Kidney capillary endothelial cell (primary cell): ENCODE measurements at regions not wholly inside any gene's neighbourhood (a gene's known extent, or its start where the extent isn't known, plus 50 kb on each side); places are given as distances from the start of the nearest gene placed in this dataset.

ENCODE experiments used
- DNase-seq: peaks from one replicate; pipeline ENCODE4 v3.0.0-alpha.2; 2018; ENCODE audit warnings: low spot score

DNA sequence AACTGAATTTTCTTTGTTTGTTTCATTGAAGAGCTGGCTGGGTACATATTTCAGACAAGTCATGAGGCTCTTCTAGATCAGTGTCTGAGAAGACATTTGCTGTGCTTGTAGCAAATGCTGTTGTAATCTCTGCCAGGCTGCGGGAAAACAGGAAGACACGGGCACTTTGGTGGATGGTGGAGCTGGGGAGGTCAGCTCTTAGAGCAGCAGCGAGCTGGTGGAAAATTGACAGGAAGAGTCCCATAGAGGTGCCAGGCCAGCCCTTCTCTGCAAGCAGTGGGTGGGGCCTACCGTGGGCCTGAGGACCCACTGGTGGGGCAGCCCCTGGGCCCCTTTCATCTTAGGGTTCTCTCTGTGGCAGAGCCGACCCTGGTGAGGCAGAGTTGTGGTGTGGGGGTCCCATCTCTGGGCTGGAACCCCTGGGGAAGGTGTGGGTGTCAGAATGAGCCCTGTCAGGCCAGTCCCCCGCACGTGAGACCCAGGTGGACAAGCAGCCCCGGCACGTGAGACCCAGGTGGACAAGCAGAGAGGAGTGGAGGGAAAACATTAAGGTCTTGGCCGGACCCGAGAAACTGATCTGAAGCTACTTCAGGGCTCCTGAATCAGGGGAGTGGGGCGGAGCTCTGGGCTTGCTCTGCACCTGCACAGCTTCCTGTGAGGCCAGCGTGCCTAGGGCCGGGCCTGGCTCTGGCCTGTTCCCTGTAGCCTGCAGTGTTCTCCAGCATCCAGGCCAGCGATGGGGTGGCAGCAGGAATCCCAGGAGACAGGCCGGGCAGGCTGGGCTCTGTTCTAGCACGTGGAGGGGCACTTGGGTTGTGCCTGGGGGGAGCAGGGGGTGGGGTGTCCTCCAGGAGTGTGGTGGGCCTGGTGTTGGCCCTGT is 273.5 kb upstream of the HDAC4 start:
- no peak for DNase-seq

DNA sequence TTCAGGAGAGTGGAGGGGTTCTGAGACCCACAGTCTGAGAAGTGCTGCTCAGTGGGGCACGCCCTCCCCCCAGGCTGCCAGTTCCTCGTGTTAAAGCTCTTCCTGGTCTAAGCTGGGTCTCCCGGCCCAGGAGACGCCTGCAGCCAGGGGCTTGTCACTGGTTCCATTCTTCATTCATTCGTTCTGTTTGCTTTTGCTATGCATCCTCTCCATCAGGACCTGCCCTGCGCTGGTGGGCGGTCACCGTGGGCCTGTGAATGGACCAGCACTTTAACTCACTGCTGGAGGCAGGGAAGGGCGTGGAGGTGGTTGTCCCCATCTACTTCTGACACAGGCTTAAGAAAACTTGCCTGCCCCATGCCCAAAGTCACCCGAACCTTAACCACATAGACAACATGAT is 272.8 kb upstream of the HDAC4 start:
- no peak for DNase-seq

DNA sequence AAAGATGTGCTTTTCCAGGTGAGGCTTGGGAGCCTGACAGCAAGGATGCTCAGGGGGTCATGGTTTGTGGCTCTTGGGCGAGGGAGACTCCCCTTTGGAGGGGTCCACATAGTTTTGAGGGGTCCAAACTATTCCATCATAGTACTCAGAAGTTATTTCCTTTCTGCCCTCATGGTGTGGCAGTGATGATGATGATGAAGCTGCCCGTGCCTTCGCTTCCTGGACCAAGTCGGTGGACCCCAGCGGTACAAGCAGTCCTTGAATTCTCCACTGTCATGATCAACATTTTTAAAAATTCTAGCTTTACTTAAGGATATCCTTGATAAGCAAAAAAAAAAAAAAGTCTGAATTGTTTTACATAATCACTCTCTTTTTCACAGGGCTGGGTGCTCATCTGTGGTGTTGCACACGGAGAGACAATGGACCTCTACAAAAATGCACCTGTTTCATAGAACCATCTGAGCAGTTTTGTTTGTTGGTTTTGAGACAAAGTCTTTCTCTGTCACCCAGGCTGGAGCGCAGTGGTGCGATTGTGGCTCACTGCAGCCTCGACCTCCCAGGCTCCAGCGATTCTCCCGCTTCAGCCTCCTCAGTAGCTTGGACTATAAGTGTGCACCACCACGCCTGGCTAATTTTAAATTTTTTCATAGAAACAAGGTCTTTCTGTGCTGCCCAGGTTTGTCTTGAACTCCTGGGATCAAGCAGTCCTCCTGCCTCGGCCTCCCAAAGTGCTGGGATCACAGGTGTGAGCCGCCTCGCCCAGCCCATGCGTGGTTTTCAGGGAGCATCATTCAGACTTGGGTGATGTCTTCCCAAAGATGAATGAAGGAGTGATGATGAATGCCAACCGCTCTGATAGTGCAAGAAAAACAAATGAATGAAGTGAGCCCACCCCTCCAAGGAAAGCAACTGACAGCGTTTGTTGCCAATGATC is 271.4 kb upstream of the HDAC4 start:
- no peak for DNase-seq

DNA sequence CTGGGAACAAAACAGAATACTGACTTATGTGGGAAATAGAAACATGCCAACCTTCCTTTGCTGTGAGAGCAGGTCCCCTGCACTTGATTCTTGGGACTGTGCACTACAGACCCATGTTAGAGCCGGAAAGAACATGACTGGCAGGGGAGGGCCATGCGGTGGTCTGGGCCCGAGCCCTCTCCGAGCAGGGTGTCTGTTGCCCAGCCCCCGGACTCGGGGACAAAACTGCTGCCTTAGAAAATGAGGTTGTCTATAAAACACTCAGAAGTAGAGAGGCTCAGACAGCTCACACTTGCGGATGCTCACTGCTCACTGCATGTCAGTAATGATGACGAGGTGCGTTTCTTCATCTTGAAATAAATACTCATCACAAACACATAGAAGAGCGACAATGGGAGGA is 270.7 kb upstream of the HDAC4 start:
- no peak for DNase-seq

DNA sequence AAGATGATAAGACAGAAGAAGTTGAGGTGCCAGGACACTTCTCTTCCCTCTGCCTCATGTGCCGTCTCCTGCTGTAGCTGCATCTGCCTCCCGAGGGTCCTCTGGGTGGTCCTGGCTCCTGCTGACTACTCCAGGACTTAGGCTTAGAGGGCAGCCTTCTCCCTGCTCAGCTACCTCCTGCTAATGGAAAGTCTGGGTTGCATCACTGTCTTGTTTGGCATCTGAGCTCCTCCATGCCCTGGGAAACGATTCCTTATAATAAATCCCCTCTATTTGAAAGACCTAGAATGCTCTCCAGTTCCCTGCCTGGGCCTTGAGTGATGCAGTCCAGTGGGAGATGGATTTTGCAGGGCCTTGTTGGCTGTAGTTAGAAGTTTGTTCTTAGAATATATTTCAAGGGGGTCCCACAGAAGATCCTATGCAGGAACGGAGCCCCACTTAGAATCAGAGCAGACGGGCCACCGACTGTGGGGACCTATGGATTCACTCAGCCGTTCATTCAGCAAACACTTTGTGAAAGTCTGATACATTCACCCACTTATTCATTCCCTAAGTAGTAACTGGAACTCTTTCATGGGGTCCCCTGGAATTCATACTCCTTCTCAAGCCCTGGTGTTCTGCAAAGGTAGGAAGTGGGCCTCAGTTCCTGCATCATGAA is 269.8 kb upstream of the HDAC4 start:
- DNase-seq, result no peak

DNA sequence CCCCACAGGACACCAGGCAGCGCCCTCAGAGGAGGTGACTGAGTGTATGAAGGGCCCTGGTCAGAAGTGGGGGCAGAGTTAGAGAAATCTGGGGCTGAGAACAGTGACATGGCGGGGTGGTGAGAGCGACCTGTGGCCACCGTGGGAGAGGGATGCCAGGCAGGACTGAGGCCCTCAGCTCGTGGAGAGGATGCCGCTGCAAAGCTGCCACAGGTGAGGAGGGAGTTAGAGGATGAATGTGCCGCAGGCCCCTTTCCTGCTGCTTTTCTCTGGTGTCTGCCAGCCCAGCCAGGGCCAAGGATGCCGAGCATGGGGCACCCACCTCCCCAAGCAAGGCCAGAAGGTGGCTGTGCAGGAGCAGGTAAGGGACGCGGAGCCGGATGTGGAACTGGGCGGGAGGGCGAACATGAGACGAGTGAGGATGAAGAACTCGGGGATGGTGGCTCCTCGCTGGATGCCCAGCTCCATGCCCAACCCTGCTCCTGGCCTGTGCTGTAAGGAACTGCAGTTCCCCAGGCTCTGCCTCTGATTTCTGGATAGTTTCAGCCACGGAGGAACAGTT is 269.2 kb upstream of the HDAC4 start:
- DNase-seq, result no peak

DNA sequence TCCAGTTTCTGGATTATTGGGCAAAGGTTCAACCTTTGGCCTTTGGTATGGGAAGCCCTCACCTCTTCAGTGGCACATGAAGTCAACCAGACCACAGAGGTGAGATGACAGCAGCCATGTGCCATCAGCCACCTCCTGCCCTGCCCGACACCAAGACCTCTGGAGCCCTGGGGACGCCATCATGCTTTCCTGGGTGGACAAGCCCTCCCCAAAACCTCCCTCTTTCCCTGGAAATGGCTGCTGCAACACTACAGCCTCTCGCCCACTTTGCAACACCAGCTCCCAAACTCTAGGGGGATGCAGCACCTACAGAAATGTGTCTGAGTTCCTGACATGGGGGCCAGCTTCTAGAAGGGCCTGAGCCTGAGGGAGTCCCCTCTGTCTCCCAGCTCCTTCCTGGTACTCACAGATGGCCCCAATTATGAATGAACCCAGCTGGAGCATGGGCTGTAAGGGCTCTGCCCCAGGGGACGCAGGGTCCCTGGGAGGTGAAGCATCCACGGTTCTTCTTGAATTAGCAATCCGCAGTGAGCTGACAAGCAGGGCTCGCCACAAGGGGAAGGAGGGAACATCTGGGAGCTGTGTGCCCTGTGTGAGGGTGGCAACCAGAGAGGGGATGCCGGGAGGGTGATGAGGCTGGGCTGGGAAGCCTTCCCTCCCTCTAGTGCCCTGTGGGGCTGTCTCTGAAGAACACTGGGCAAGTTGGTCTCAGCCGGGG is 268.5 kb upstream of the HDAC4 start:
- no peak for DNase-seq

DNA sequence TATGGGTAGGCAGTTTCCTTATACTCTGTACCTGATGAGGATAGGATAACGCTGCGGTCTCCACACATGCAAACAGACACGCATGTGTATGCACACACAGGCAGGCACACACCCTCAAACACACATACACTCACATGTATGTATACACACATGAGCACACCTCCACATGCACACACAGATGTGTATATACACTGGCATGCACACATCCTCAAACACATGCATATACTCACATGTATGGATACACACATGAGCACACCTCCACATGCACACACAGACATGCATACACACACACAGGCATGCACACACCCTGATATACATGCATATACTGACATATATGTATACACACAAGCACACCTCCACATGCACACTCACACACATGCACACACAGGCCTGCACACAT is 267.8 kb upstream of the HDAC4 start:
- DNase-seq, result no peak

DNA sequence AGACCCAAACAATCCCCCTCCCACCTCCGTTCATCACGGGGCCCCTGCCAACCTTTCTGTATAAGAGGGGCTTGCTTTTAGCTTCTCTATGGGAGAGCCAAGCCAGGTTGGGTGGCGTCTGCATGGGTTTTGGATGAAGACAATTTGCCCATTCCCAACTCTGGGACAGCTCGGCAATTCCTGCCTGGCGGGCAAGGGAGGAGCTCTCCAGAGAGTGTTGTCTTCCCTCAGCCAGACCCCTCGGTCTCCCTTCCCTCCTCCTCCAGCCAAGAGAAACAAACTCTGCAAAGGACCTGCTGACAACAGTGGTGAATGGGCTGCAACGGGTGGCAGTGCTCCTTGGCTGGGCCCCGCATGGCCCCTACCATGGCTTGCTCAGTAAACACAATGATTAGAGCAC is 267.2 kb upstream of the HDAC4 start:
- DNase-seq, result no peak

DNA sequence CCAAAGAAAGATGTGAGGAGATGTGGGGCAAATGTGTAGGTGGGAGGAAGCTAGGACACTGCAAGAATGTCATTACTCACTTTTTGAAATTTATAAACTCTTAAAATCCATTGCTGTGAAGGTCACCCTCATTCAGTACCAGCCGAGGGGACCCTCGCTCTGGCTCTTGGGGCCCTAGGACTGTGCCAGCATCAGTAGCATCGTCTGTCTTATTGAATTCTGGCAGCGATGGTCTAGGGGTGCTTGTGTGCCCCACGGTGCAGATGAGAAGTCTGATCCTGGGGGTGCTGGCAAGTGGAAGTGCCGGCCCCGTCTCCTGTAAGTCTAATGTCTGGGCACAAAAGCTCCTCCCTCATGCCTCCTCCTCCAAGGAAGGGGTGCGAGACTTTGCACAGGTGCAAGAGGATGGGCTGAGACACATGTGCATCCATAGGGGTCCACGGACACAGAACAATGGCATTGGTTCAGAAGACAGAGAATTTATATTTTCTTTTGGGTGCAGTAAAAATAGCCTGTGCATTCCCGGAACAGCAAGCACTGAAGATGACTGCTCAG is 266.7 kb upstream of the HDAC4 start:
- no peak for DNase-seq

DNA sequence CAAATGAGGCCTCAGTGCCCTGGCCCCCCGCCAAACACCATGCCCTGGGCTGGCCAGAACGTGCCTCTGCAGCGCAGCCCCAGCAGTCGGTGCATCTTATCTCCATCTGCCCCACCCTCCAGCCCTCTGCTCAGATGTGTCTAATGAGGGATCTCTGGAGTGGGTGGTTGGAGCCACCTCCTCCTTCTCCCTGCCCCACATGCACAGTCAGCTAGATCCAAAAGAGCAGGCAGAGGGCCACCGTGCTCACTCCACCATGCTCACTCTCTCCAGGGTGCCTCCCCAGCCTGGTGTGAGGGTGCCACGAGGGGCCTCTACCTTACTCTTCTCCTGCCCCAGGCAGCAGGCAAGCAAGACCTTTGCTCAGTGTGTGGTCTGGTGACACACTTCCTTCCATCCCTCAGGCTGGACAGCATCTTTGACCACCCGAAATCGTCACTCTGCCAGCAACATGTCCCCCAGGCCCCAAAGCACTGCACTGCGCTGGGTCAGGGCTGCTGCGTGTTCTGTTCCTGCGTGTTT is 266.1 kb upstream of the HDAC4 start:
- DNase-seq, result no peak

DNA sequence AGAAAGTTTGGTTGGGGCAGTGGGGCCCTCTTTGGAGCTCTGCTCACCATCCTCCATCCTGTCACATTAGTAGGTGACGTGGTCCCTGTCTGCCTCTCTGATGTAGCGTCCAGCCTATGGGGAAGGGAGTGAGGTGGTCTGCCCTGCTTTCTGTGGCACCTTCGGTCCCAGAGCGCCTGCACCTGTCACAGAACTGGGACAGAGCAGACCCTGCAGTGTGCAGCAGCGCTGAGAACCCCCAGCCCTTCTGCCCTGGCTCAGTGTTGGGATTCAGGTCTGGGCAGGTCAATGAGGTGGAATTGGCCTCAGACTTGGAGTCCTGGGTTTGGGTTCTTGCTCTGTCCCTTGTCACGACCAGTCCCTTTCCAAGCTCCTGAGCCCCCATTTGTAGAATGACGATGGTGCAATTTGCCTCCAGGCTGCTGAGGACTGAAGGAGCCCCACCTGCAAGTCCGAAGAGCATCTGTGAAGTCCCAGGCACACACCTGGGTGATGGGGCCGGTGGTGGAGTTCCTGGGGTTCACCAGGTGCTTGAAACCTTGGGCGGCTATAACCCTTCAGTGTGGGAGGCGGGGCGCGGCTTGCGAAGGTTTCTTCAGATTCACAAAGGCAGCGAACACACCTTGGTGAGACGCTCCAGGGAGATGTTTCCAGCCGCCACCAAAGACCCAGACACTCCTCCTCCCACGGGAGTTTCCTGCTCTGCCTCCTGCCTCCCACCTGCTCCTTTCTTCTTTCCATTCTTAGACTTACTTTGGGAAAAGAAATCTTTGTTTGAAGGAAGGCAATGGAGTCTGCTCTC is 265.4 kb upstream of the HDAC4 start:
- no peak for DNase-seq

DNA sequence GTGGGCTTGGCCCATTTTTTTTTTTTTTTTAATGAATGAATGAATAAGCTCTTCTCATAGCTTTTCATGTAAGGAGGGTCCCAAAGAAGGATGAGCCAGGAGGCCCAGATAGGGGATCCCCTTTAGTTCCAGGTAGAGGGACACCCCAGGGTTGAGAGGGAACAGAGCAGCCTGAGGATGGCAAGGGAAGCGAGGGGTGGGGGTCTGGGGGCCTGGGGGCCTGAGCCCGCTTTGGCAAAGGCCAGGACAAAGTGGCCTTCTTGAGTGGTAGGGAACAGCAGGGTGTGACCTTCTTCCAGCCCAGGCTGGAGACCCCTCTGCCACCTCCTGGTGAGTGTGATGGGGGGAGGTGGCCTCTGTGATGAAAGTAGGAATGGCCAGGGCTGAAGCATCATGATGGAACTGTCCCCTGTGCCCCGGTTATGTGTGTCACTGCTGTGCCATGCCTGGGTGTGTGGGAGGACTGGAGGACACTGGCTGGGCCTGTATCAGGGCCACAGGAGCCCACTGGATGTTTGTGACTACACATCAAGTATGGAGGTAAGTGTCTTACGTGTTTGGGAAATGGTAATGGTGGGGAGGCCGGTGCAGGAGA is 263.5 kb upstream of the HDAC4 start:
- DNase-seq, result no peak

DNA sequence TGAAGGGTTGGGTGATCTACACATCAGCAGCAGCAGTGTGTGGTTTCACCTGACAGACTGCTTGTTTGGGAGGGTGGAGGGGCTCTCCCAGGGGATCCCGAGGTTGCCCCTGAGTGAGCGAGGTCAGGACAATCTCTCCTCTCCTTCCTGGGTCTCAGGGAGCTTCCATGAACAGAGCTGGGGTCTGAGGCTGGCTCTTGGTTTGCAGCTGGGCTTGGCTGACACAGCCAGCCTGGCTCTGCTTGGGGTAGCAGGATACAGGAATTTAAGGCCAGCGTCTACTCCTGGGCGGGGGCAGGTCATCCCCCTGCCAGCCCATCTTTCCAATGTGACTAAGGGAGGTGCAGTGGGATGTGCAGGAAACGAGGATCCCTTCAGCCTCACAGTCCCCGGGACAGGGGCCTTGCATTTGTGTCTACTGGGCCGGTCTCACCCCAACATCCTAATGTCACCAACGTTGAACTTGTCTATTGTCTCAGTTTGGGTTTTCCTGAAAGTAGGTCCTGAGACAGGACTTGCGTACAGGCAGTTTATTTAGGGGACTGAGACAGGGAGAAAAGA is 262.6 kb upstream of the HDAC4 start:
- no peak for DNase-seq

DNA sequence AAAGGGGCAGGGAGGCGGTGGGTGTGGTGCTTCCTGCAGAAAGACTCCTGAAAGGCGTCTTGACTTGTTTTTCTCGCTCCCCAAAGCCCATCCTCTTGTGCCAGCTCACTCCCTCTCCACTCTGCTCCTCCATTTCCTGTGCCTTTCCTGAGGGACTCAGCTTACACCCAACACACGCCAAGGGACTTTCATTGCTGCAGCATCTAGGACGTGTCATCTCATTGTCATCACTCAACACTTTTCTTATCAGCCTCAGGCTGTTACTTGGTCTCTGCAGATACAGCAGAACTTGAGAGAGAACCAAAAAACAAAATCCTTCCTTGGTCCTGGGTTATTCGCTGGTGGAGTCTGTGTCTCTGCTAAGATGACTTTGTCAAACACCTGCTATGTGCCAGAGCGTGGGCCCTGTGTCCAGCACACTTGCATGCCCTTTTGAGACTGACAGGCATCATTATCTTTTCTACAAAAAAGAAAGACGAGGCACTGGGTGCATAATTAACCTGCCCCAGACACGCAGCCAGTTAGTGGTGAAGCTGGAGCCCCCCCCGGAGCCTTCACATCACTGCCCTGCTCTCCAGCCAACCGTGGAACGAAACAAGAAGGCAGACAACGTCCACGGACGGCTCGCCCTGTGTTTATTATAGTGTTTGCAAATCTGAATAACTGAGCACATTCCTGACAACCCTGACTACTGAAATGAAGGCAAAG is 261.7 kb upstream of the HDAC4 start:
- DNase-seq, result no peak

DNA sequence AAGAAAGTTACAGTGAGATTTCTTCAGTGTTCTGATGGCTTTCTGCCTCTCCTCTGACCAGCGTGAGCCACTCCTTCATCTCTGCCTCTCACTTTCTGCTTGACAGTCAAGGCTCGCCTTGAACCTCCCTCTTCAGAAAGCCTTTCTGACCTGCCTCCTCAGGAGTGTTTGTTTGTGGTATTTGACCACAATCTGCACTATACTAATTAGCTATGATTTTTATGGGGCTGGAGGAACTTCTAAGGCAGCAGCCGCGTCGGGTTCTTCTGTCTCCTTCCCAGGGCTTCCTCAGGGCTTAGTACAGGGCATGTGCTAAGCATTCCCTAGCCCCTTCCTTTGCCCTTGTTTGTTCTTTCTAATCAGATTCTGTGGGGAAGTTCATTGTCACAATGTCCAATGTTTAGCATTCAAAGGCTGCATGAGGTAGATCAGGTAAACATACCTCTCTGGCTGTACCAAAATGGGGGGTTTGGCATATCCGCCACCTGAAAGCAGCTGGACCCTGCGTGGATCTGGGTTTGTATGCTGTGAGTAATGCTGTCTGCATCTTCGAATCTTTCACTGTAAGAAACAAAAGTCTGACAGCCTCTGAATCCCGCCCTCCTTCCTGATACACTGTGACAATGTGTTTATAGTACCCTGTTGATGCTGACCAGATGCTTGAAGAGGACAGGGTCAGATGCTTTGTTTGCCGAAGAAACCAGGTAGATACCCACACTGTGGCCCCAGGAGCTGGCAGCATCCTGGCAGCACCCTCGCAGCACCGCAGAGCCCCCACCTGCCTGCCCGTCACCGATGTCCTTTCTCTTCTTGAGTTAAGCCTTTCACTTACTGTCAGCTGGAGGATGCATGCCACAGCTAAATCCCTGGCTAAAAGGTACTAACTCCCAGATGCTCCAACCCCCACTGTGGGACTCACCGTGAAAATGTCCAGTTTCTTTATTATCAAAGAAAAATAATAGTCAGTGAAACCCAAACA is 260.8 kb upstream of the HDAC4 start:
- no peak for DNase-seq

DNA sequence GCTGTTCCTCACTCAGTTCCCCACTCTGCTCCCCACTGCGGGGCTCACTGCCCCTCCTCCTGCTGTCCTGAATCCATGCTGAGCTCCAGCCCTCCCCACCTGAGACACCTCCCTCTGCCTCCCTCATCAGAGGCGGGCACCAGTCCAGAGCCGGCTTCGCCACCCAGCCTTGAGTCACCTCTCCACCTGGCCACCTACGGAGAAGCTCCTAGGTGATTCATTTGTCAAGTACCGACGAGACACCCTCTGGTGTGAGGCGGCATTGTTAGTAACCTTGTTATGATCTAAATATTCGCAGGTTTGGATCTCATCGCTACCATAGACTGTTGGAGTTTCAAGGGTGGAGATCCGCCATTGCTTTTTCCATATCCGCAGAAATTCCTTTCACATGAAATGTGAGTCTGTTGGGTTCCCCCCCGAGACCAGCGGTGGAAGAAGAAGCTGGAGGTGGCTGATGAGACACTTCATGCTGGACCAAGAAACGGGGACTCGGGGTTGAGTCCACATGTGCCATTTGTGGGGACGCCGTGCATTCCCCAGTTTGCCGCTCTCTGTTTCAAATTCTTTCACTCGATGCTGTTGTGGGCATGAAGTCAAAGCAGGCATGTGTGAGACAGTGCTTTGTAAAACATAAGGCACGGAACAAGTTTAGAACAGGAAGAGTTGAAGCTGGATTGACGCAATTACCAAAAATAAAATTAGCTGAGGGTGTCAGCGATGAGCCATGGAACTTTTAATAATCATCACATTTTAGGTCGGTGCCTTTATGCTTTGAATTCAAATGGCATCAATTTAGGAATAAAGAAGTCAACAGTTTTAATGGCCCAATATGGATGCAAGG is 259.8 kb upstream of the HDAC4 start:
- DNase-seq, result no peak
